Fibroblast of lung (primary cell): ENCODE measurements at regions not wholly inside any gene's neighbourhood (a gene's known extent, or its start where the extent isn't known, plus 50 kb on each side); places are given as distances from the start of the nearest gene placed in this dataset.

Experiments
- DNase-seq, 2 donors: peaks; one replicate each; pipeline versions ENCODE4 v3.0.0 to v3.0.0-alpha.2; 2010; ENCODE audit warnings: low read depth in 2 of 2
- H2AFZ ChIP-seq: 2 replicates; pipeline ENCODE4 v1.5.1; 2012; ENCODE audit warnings: low read length, control low read depth, inconsistent platforms
- H3K27ac ChIP-seq: 2 replicates; pipeline ENCODE4 v1.5.1; 2011; ENCODE audit warnings: low read length, control low read depth; ENCODE audit not compliant: insufficient read depth
- H3K27me3 ChIP-seq: 2 replicates; pipeline ENCODE4 v1.5.1; 2011; ENCODE audit warnings: mild to moderate bottlenecking, low read length; ENCODE audit not compliant: control insufficient read depth, insufficient read depth
- H3K36me3 ChIP-seq: 2 replicates; pipeline ENCODE4 v1.5.1; 2011; ENCODE audit warnings: low read length; ENCODE audit not compliant: control insufficient read depth, insufficient read depth
- H3K4me1 ChIP-seq: 2 replicates; pipeline ENCODE4 v1.5.1; 2011; ENCODE audit warnings: low read length; ENCODE audit not compliant: control insufficient read depth, insufficient read depth; ENCODE audit errors: extremely low read depth
- H3K4me2 ChIP-seq: 2 replicates; pipeline ENCODE4 v1.5.1; 2011; ENCODE audit warnings: low read length, control low read depth; ENCODE audit not compliant: insufficient read depth; ENCODE audit errors: extremely low read depth
- H3K4me3 ChIP-seq, 4 experiments: fragments of 200-600 bp in 1 of 4; sonication (generic) in 1 of 4; replicated peaks in 1 of 4; 2 replicates each; pipeline ENCODE4 v1.5.1; 2011 to 2016; ENCODE audit warnings: low read length in 4 of 4, low read depth in 3 of 4, mild to moderate bottlenecking in 3 of 4, control low read depth in 2 of 4, inconsistent platforms in 1 of 4, mixed read lengths in 1 of 4; ENCODE audit not compliant: insufficient read depth in 1 of 4; ENCODE audit errors: control extremely low read depth in 1 of 4
- H3K79me2 ChIP-seq: 2 replicates; pipeline ENCODE4 v1.5.1; 2012; ENCODE audit warnings: mild to moderate bottlenecking, low read length, inconsistent platforms; ENCODE audit not compliant: control insufficient read depth, insufficient read depth
- H3K9ac ChIP-seq: 2 replicates; pipeline ENCODE4 v1.5.1; 2011; ENCODE audit warnings: mild to moderate bottlenecking, low read length, control low read depth; ENCODE audit not compliant: insufficient read depth
- H3K9me3 ChIP-seq: 2 replicates; pipeline ENCODE4 v1.5.1; 2012; ENCODE audit warnings: low read depth, low read length; ENCODE audit not compliant: control insufficient read depth, insufficient read depth
- H4K20me1 ChIP-seq: 2 replicates; pipeline ENCODE4 v1.5.1; 2011; ENCODE audit warnings: low read length; ENCODE audit not compliant: control insufficient read depth, insufficient read depth; ENCODE audit errors: extremely low read depth
- EZH2 ChIP-seq: IDR thresholded peaks from 2 replicates; pipeline ENCODE4 v1.5.1; 2012; ENCODE audit warnings: low read length, control low read depth, mild to moderate bottlenecking; ENCODE audit errors: missing control alignments
- TF ChIP-seq, protein P1 (sequence below), 2 donors: IDR thresholded peaks in 1 of 2; conservative IDR thresholded peaks in 1 of 2; 1 replicate in 1 of 2; 2 replicates in 1 of 2; pipeline ENCODE4 v1.5.1; 2011 to 2012; ENCODE audit warnings: low read length in 2 of 2, control low read depth in 1 of 2, inconsistent platforms in 1 of 2, low read depth in 1 of 2, mild to moderate bottlenecking in 1 of 2

DNA sequence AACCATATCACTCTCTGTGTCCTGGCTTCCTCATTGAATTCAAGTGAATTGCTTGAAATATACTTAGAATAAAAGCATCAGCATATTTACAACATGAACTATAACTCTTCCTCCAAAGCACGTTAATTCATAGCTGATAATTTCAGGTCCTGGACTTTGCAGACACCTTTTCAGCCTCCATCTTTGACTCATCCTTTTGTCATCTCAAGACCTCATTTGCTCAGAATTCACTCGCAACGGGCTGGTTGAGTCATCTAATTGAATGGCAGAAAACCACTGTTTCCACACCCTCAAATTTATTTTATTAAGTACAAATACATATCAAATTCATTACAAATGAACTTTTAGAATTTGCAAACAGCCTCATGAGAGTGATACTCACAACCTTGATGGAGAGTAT, 545.7 kb downstream of the GATA3 start:
- Histone ChIP-seq H3K79me2 (no peaks in the 10 kb centered on the region), H3K27me3 (no peaks in the 10 kb centered on the region), H3K4me1 (no peaks in the 10 kb centered on the region), H3K9ac (no peak overlapping the region), H3K27ac (no peak overlapping the region), H4K20me1 (no peaks in the 10 kb centered on the region), H3K4me3 (no peak overlapping the region), H2AFZ (no peak overlapping the region), H3K36me3 (no peaks in the 10 kb centered on the region), H3K4me2 (no peak overlapping the region), H3K9me3 (no peaks in the 10 kb centered on the region)
- DNase-seq, result peak in 1 of 2 donors; percentile 34
- TF ChIP-seq, protein P1, sequence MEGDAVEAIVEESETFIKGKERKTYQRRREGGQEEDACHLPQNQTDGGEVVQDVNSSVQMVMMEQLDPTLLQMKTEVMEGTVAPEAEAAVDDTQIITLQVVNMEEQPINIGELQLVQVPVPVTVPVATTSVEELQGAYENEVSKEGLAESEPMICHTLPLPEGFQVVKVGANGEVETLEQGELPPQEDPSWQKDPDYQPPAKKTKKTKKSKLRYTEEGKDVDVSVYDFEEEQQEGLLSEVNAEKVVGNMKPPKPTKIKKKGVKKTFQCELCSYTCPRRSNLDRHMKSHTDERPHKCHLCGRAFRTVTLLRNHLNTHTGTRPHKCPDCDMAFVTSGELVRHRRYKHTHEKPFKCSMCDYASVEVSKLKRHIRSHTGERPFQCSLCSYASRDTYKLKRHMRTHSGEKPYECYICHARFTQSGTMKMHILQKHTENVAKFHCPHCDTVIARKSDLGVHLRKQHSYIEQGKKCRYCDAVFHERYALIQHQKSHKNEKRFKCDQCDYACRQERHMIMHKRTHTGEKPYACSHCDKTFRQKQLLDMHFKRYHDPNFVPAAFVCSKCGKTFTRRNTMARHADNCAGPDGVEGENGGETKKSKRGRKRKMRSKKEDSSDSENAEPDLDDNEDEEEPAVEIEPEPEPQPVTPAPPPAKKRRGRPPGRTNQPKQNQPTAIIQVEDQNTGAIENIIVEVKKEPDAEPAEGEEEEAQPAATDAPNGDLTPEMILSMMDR (conservative IDR thresholded peaks at IDR 0.05 in 1 of 2, IDR thresholded peaks at IDR 0.05 in 1 of 2; ENCODE audit: low read depth in 1 of 2, low read length in 2 of 2), result no peak
- TF ChIP-seq EZH2, result no peak

DNA sequence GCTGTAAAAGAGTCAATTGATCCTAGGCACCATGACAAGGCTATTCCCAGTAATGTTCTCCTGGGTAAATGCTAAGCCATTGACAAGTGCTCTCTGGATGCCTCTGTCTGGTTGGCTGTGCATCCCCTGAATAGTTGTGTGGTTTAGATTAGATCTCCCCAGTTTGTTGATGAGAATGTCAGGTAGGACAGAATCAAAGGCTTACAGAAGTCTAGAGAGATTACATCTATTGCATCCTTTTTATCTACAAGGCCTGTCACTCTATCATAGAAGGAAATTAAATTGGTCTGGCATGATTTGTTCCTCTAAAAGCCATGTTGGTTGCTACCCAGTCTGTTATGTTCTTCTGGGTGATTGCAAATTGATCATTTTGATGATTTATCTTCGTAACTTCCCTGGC, 548.3 kb downstream of the GATA3 start:
- Histone ChIP-seq H3K9me3 (no peaks in the 10 kb centered on the region), H3K4me1 (no peaks in the 10 kb centered on the region), H3K36me3 (no peaks in the 10 kb centered on the region), H3K27ac (no peak overlapping the region), H3K4me2 (no peak overlapping the region), H3K79me2 (no peaks in the 10 kb centered on the region), H3K27me3 (no peaks in the 10 kb centered on the region), H3K4me3 (no peak overlapping the region), H3K9ac (no peak overlapping the region), H4K20me1 (no peaks in the 10 kb centered on the region), H2AFZ (no peak overlapping the region)
- no peak for TF ChIP-seq EZH2
- TF ChIP-seq, protein P1 (conservative IDR thresholded peaks at IDR 0.05 in 1 of 2, IDR thresholded peaks at IDR 0.05 in 1 of 2; ENCODE audit: low read depth in 1 of 2, low read length in 2 of 2), result no peak
- no peak for DNase-seq

DNA sequence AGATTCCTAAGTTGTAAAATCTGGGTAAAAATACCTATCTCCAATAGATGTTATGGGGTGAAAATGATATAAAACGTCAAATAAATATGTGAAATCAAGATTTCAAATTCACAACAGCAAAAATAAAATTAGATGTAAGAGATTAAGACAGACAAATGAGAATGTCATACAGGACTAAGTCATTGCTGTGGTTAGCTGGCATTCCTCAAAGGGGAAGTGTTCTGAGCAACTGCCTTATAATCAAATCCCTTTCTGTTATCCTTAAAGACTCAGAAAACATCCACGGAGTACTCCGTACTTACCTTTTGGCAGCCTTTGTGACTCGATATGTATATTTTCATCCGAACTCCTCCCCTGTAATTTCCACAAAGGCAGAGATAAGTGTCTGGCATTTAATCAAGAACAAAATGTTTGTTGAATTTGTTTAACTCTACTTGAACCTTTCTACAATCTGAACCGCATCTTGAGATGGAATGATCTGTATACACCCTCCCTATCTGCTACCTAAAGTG, 559.6 kb downstream of the GATA3 start:
- Histone ChIP-seq H3K4me1 (no peaks in the 10 kb centered on the region), H3K79me2 (no peaks in the 10 kb centered on the region), H3K9me3 (no peaks in the 10 kb centered on the region), H3K9ac (no peak overlapping the region), H3K27ac (no peak overlapping the region), H3K36me3 (no peaks in the 10 kb centered on the region), H4K20me1 (no peaks in the 10 kb centered on the region), H2AFZ (no peak overlapping the region), H3K27me3 (no peaks in the 10 kb centered on the region), H3K4me2 (no peak overlapping the region), H3K4me3 (no peak overlapping the region)
- DNase-seq, result peak in 1 of 2 donors; percentile 15
- TF ChIP-seq, protein P1 (conservative IDR thresholded peaks at IDR 0.05 in 1 of 2, IDR thresholded peaks at IDR 0.05 in 1 of 2; ENCODE audit: low read depth in 1 of 2, low read length in 2 of 2), result no peak
- no peak for TF ChIP-seq EZH2
